Caki2 (cell line): ENCODE measurements at regions not wholly inside any gene's neighbourhood (a gene's known extent, or its start where the extent isn't known, plus 50 kb on each side); places are given as distances from the start of the nearest gene placed in this dataset.

Source experiments
- DNase-seq: peaks from one replicate; pipeline ENCODE4 v3.0.0-alpha.2; 2015; ENCODE audit warnings: low read depth
- in situ Hi-C: cut with HindIII; loops from 2 replicates; pipeline ENCODE4 v1.10.0; 2016; ENCODE audit warnings: low sequenced_read_pairs, low pct_unique_long_range_greater_than_20kb, mixed read lengths

- no peak for DNase-seq
- in situ Hi-C loops = no loop called here
Measured at GRCh38 chr12:102781117-102781516, 135.9 kb downstream of the PAH start.

GRCh38 chr12:102776041-102776440 is 141.0 kb downstream of the PAH start:
- no peak for DNase-seq
- in situ Hi-C loops = no loop called here

- DNase-seq = peak; percentile 30
- in situ Hi-C loops = no loop called here
Measured at GRCh38 chr12:102769323-102769916, 147.6 kb downstream of the PAH start.

GRCh38 chr12:102766961-102767360 is 150.1 kb downstream of the PAH start:
- in situ Hi-C loops = no loop called here
- no peak for DNase-seq

DNA sequence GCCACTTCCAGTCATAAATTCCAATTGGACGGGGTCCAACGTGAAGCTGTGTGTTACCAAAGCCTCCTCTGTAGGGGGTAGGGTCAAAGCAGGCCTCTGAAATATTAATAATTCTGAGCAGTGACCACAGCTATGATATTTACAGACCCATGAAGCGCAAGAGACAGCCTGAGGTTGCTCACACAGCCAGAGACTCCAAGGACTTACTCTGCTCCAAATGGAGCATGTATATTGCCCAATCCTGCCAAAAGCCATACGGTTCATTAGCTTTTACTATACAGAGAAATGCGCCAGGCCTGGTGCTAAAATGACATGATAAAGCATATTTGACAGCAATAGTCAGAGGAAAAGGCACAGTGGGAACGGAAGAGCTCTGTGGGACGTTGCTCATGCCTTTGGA is 151.3 kb downstream of the PAH start:
- in situ Hi-C loops = no loop called here
- no peak for DNase-seq

GRCh38 chr12:102763471-102763870 is 153.6 kb downstream of the PAH start:
- in situ Hi-C loops = no loop called here

GRCh38 chr12:102763061-102763460 is 154.0 kb downstream of the PAH start:
- in situ Hi-C loops = no loop called here
- DNase-seq = no peak

More at GRCh38 chr12:102763471-102763870, 153.6 kb downstream of the PAH start:
- DNase-seq = no peak

DNA sequence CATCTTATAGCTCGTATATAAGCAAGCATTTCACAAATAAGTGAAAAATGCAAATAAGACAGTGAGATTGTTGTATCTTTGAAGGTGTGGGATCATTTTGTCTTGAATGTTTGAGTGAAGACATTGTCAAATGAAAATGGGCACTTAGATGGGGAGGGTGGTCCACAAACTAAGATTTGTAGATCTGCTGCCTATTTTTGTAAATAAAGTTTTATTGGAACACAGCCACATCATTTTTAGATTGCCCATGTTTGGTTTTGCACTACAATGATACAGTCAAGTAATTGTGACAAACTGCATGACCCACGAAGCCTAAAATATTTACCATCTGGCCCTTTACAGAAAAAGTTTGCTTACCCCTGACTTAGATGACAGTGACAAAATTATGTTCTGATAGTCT is 156.7 kb downstream of the PAH start:
- in situ Hi-C loops = no loop called here
- no peak for DNase-seq

GRCh38 chr12:102759466-102759865 is 157.6 kb downstream of the PAH start:
- in situ Hi-C loops = no loop called here

DNA sequence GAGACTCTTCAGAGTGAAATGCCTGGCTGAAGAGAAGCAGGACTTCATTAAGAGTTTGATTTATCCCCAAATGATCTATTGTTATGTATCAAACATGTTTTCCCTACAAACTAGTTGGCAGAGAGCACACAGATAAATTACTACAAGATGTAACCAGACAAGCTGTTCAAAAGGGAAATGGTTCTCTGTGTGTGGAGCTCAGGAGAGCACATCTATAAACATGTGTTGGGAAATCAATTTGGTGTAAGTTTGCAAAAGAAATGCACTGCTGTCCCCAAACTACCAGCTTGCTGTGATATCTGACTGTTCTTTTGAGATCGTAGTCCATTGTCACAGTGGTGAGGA is 159.2 kb downstream of the PAH start:
- DNase-seq = no peak
- in situ Hi-C loops = no loop called here

More at GRCh38 chr12:102759466-102759865, 157.6 kb downstream of the PAH start:
- DNase-seq = no peak

DNA sequence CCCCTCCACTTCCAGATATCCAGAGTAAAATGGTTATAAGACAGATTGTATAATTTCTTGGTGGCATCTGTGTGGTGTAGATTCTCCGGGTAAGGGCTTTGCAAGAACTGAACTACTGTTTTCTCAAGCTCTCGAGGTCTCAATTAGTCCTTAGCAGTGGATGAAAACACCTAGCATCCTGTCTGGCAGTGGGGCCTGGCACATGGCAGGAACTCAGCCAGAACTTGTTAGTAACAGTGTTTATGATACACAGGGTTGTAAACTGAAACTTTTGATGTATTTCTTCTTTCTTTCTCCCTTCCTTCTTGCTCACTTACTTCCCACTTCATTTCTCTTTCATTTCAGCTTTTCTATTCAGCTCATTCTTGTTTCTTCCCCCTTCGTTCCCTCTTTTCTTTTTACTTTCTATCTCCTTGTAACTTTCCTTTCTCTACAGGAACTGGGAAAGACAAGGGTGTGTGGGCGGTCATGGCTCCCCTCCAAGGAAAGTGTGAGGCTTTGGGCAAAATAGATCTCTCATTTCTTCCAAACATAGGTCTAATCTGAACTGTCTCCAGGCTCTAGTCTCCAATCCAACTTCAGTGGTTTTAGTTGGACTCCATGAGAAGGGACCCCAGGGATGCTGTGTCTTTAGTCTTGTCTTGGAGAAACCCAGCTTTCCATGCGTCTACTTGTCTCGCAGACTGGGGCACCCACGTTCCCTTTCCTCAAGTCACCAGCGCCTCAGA is 159.7 kb downstream of the PAH start:
- DNase-seq = no peak
- in situ Hi-C loops = no loop called here

GRCh38 chr12:102756530-102756929 is 160.5 kb downstream of the PAH start:
- in situ Hi-C loops = no loop called here
- no peak for DNase-seq

DNA sequence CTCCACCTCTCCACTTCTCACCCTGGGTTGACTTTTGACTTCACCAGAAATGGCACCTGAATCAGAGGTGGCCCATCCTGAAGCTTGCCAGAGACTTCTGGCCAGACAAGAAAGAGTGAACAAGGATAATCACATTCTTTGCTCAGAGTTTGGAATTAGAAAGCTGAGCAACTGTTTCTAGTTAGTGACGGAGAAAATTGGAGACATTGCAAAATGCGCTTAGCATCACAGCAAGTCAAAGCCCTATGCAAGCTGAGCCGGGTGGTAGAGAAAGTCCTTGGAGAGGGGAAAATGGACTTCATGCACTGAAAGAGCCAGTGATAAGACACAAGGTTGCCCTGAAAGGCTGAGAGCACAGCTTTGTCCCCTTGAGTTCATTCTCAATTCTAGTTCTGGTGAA is 161.8 kb downstream of the PAH start:
- in situ Hi-C loops = no loop called here
- no peak for DNase-seq

DNA sequence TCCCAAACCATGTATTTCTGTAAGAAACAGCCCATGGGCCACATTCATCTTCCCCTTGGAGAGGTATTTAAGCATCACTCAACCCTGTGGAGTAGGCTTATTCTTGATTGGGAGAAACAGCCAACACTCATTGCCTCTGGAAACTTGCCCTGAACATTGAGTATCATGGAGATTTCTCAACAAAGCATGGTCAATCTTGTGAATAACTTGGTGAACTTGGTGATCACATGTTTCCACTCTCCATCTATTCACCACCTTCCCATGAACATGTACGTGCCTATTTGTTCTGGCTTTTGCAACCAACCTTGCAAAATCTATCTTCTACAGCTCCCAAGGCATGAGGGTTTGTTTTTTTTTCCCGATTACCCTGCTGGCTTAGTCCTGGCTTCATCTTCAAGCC is 163.2 kb downstream of the PAH start:
- no peak for DNase-seq
- in situ Hi-C loops = no loop called here

GRCh38 chr12:102748704-102749103 is 168.3 kb downstream of the PAH start:
- DNase-seq = no peak
- in situ Hi-C loops = no loop called here

- DNase-seq = no peak
- in situ Hi-C loops = no loop called here
Measured at GRCh38 chr12:102746963-102747362, 170.1 kb downstream of the PAH start.

DNA sequence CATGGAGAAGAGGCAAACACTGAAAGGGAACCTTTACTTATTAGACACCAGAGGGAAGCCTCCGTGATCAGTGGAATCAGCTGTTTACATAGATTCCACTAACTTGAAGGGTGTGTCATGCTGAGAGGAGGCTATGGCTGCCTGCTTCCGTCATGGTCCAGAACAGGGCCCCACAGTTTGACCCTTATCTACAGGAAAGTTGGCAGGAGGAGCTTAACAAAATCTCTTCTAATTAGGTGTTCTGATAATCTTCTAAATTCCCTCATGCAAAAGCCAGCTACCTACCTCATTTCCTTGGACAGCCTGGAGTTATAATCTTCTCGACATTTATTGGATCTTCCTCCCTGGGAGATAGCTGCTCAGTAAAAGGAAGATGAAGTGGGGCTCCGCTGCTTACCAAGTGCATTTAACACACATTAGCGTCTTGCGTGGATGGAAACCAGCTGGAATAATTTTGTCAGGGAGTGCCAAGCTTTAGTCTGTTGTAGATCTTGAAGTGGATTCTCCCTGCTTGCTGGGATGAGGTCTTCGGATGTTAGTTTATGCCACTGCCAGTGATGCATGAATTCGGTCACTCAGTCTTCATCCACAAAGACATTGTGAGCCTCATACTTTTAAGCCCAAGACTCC is 171.0 kb downstream of the PAH start:
- no peak for DNase-seq

DNA sequence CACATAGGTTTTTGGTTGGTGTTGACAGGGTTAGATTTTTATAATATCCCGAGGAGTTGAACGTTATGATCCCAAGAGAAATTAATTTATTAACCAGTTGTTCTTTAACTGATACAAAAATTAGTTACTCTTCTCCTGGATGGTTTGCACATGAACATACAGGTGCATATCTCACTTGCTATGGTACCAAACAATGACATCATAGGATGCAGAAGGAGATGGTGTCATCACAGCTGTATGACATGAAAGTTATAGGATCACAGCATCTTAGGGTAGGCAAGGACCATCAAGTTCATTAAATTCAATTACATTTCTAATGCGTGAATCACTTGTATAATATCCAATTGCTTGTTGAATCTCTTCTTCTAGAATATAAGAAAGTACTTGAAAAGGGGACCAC is 175.8 kb downstream of the PAH start:
- DNase-seq = no peak
- in situ Hi-C loops = no loop called here

More for the DNA sequence above, 171.0 kb downstream of the PAH start:
- in situ Hi-C loops = no loop called here

GRCh38 chr12:102740141-102740955 is 176.7 kb downstream of the PAH start:
- in situ Hi-C loops = no loop called here
- peak; percentile 14 for DNase-seq
